MCF 10A (cell line): ENCODE measurements at regions not wholly inside any gene's neighbourhood (a gene's known extent, or its start where the extent isn't known, plus 50 kb on each side); places are given as distances from the start of the nearest gene placed in this dataset.
A peak's percentile ranks its signal among the peaks of the same experiment; 100 is the strongest.

ENCODE experiments used
- BruUV-seq: library from RNA; stranded (reverse); fragments of 400-500 nt; replicated peaks from 2 replicates; lab custom pipeline; 2021; lab: Mats Ljungman, UMichigan
- CTCF ChIA-PET: fragments of 300-600 bp; sonication (Branson Sonifier 250); formaldehyde crosslinking; extraction: SDS; loops from one replicate; lab custom pipeline; 2021; ENCODE audit warnings: antibody characterized with exemption, inconsistent platforms; lab: Yijun Ruan, JAX
- POLR2A ChIA-PET: fragments of 300-600, 350-650 bp; sonication (Branson Sonifier 250); formaldehyde crosslinking; extraction: SDS; loops from one replicate; lab custom pipeline; 2020; ENCODE audit warnings: antibody characterized with exemption, inconsistent platforms; lab: Yijun Ruan, JAX
- DNase-seq: peaks from one replicate; pipeline ENCODE4 v3.0.0-alpha.2; 2018; ENCODE audit not compliant: unreplicated experiment
- H3K27ac Mint-ChIP-seq: one replicate; pipeline ENCODE4 v1.8.0; 2022; ENCODE audit warnings: mild to moderate bottlenecking, low read depth, mixed read lengths; ENCODE audit not compliant: unreplicated experiment
- H3K27me3 Mint-ChIP-seq: one replicate; pipeline ENCODE4 v1.8.0; 2022; ENCODE audit warnings: mixed read lengths; ENCODE audit not compliant: insufficient read depth, unreplicated experiment
- H3K36me3 Mint-ChIP-seq: one replicate; pipeline ENCODE4 v1.8.0; 2022; ENCODE audit warnings: mild to moderate bottlenecking, moderate library complexity, mixed read lengths; ENCODE audit not compliant: insufficient read depth, unreplicated experiment
- H3K4me1 Mint-ChIP-seq: one replicate; pipeline ENCODE4 v1.8.0; 2022; ENCODE audit warnings: mixed read lengths; ENCODE audit not compliant: insufficient read depth, unreplicated experiment
- H3K4me3 Mint-ChIP-seq: one replicate; pipeline ENCODE4 v1.8.0; 2022; ENCODE audit warnings: mild to moderate bottlenecking, moderate library complexity, mixed read lengths; ENCODE audit not compliant: unreplicated experiment
- H3K9me3 Mint-ChIP-seq: one replicate; pipeline ENCODE4 v1.8.0; 2022; ENCODE audit warnings: mixed read lengths; ENCODE audit not compliant: unreplicated experiment
- CTCF ChIP-seq: fragments of 200-600 bp; IDR thresholded peaks from one replicate; pipeline ENCODE4 v1.8.0; 2022; ENCODE audit warnings: antibody characterized with exemption, mild to moderate bottlenecking; ENCODE audit not compliant: unreplicated experiment
- intact Hi-C: fragments of 100-400 bp; cut with micrococcal nuclease; formaldehyde crosslinking; loops from 2 replicates; pipeline ENCODE4 v1.14.1; 2022

DNA sequence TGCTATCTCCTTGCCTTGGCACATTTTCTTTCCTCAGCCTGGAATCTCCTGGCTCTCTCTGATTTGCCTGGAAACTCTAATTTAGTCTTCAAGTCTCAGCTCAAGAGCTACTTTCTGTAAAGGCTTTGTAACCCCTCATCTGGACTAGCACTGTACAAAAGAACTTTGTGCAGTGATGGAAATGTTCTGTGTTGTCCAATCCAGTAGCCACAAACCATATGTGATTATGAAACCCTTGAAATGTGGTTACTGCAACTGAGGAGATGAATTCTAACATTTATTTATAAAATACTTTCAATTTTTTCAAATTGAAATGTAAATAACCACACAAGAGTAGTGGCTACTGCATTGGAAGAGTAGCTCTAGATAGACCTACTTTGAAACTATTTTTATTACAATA is 66.6 kb upstream of the HS3ST1 start:
- TF ChIP-seq CTCF: no peak
- H3K36me3 Mint-ChIP-seq: no peaks in the 10 kb centered on the region
- POLR2A ChIA-PET: interaction anchor here (1.4 kb wide), 1 partner anchor 66 kb away, joined by 6 read pairs; no protein-coding TSS in a partner anchor
- no peaks in the 10 kb centered on the region for H3K27me3 Mint-ChIP-seq
- H3K27ac Mint-ChIP-seq: peak overlapping the region; percentile 67
- CTCF ChIA-PET: interaction anchor here (0.6 to 1.6 kb wide), 4 partner anchors 66 to 905 kb away, joined by 3 to 7 read pairs (median 4); no protein-coding TSS in a partner anchor
- no peaks in the 10 kb centered on the region for H3K9me3 Mint-ChIP-seq
- BruUV-seq: no TSS peak
- intact Hi-C loops: loop anchor here (5.0 kb wide), 1 partner anchor 68 kb away; the partner anchor contains the start of gene HS3ST1
- DNase-seq: no peak
- H3K4me1 Mint-ChIP-seq: peaks cover 29% of the 10 kb centered on the region
- no peak overlapping the region for H3K4me3 Mint-ChIP-seq

GRCh38 chr4:11494232-11494631 is 65.5 kb upstream of the HS3ST1 start:
- TF ChIP-seq CTCF: no peak
- intact Hi-C loops: no loop called here
- Mint-ChIP-seq H3K27me3 (no peaks in the 10 kb centered on the region), H3K4me1 (peaks cover 29% of the 10 kb centered on the region), H3K4me3 (no peak overlapping the region), H3K9me3 (no peaks in the 10 kb centered on the region), H3K36me3 (no peaks in the 10 kb centered on the region), H3K27ac (no peak overlapping the region)
- no peak for DNase-seq
- ChIA-PET CTCF (no interaction called here), POLR2A (no interaction called here)
- no TSS peak for BruUV-seq

GRCh38 chr4:11489453-11490083 is 60.9 kb upstream of the HS3ST1 start:
- ChIA-PET POLR2A (no interaction called here), CTCF (interaction anchor here (0.6 kb wide), 1 partner anchor 256 kb away, joined by 3 read pairs; no protein-coding TSS in a partner anchor)
- no peaks in the 10 kb centered on the region for H3K36me3 Mint-ChIP-seq
- no peak for DNase-seq
- no TSS peak for BruUV-seq
- intact Hi-C loops: no loop called here
- H3K27ac Mint-ChIP-seq: no peak overlapping the region
- peaks cover 18% of the 10 kb centered on the region for H3K4me1 Mint-ChIP-seq
- TF ChIP-seq CTCF: no peak
- no peaks in the 10 kb centered on the region for H3K9me3 Mint-ChIP-seq
- no peaks in the 10 kb centered on the region for H3K27me3 Mint-ChIP-seq
- H3K4me3 Mint-ChIP-seq: no peak overlapping the region

DNA sequence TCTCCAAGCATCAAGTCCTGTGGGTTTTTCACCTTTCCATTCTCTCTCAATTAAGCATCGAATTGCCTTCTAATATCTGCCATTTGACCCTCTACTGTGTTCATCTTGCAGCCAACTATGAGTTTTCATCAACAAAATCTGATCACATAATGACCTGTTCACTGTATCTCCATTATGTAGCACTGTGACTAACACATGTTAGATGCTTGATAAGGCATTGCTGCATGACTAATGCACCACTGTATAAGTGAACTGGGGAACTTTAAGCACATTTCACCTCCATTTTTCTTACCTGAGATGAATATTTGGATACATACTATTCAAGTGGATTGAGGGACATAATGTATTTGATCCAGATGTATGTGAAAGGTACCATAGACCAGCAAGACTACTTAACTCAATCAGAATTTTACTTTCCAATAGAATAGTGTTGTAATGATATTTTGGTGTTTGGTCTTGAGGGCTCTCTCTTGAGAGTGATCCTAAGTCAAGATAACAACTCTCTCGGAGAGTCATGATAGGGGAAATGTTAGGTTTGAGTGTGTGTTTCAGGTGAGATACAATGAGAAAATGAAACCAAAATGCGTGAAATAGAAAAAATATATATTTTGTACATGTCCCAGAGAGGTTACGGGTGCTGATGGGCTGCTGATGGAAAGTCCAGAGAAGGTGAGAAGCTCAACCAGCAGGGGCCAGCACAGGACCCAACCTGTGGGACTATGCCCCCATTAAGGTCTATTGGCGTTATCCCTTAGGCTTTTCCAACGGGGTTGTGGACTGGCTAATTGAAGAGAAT is 60.2 kb upstream of the HS3ST1 start:
- no peak for DNase-seq
- ChIA-PET CTCF (interaction anchor here (0.6 kb wide), 1 partner anchor 257 kb away, joined by 3 read pairs; no protein-coding TSS in a partner anchor), POLR2A (interaction anchor here (1.3 to 1.8 kb wide), 2 partner anchors 17 to 176 kb away, joined by 3 read pairs; no protein-coding TSS in a partner anchor)
- BruUV-seq: no TSS peak
- peaks cover 18% of the 10 kb centered on the region for H3K4me1 Mint-ChIP-seq
- H3K36me3 Mint-ChIP-seq: no peaks in the 10 kb centered on the region
- H3K9me3 Mint-ChIP-seq: no peaks in the 10 kb centered on the region
- no peak for TF ChIP-seq CTCF
- H3K4me3 Mint-ChIP-seq: no peak overlapping the region
- no peaks in the 10 kb centered on the region for H3K27me3 Mint-ChIP-seq
- no peak overlapping the region for H3K27ac Mint-ChIP-seq
- intact Hi-C loops: no loop called here
